HT-29 (cell line): ENCODE measurements at regions not wholly inside any gene's neighbourhood (a gene's known extent, or its start where the extent isn't known, plus 50 kb on each side); places are given as distances from the start of the nearest gene placed in this dataset.

ENCODE experiments used
- DNase-seq: peaks from one replicate; pipeline ENCODE4 v3.0.0-alpha.2; 2015; ENCODE audit warnings: low spot score

DNA sequence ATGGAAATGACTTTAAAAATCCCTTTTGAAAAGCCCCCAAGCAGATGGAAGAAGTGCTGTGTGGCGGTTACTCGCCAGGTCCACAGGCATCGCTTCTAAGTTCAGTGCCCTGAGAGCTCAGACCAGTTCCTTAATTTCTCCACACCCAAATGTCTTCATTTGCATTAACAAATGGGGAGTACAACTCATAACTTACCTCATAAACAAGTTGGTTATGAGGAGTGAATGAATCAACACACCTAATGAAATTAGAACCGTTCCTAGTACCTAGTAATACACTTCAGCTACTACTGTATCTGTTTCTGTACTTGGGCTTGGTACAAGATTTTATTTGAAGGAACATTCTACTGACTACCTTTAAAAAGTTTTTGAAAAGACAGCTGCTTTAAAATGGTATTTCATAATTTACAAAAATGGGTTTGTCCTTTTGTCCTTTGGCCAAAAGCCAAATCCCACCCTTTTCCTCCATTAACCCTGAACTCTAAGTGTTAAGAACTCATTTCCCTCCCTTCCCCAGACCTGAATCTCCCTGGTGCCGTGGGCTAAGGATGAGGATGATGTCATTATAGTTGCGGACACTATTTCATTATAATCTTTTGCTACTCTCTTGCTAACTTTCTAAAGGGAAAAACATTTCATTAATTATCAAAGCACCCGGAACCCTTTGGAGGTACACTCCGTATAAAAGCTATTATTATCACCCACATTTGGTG lies 221.5 kb upstream of the CELF2 start:
- no peak for DNase-seq

DNA sequence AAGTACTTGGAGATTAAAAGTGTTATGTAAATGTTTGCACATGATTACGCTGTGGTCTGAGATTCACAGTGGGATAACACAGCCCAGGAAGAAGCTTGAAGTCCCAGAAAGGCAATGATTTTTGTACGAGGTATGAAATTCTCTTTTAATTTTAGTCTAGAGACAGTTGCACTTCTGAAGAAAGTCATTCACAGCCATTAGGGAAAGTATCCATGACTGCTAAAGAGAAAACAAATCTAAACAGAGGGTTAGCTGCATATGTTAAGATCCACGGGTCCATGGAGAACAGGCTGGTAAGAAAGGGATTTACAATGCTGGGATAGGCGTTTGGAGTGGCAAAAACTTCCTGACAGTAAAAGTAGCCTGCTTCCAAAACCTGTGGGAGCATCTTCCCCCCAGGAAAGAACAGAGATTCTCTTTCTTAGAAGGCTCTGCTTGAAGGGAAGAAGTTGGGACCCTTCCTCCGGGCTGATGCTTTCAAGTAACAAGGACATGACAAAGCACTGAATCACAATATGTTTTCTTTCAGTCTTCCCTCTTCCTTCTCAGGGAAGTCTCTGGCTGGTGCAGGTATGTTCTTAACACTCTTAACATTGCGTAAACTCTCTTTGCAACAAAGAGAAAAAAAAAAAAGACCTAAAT lies 220.8 kb upstream of the CELF2 start:
- no peak for DNase-seq

DNA sequence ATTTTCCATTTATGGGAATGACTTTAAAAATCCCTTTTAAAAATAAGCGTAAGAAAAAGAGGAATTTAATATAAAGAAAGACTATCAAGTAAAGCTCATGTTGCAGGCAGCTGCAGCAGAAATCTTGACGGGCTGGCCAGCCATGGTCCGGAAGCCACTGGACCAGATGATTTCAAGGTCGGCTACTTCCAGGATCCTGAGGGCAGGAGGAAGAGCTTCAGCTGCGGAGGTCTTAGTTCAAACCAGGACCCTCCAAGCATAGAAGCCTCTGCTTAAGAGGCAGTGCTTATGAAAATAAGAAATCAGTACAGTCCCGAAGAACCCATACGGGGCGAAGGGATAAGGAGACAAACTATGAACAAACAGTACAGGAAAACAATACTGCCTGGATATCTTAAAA lies 220.2 kb upstream of the CELF2 start:
- no peak for DNase-seq

DNA sequence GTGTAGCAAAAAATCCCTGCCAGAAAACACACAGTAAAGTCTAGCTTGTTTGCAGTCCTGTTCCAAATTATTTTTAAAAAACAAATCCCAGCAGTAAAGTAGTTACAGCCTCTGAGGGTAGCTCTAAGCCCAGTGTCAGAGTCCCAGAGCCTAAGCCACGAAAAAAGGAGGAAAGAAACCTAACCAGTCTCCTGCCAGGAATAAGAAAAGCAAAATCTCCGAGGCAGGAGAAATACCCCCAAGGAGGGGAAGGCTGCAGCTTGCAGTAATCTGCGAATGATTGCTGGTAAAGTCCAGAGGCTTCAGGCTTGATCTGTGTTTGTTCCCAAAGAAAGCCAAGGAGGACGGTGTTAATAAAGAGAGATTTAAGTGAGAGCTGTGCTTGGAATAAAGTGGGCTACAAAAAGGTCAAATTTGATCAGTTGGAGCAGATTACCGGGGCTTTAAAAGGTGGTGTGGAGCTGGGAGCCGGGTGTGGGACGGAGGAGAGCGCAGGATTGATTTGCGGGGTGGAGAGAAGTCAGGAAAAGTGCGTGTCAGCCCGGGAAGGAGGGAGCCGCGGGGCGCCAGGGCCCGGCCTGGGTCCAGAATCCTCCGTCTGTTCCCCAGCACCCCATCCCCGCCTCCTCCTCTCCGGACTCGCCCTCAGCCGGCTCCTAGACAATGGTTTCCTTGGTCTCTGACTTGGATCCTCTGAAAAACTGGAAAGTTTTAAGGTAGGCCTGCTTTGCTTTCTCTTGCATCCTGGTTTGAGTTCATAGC lies 219.4 kb upstream of the CELF2 start:
- no peak for DNase-seq

DNA sequence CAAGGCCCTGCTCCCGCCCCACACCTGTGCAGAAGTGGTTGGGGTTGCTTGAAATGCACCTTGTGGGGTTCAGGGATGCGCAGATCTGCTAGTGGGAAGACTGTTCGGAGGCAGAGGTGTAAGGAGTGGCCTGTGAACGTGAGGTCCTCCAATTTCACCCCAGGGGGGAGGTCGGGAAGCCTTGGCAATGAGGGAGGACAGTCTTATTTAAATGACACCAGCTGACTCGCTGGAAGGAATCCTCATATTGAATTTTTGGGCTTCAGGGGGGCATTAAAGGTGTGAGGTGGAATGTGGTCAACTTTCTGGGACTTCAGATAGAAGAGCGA lies 218.8 kb upstream of the CELF2 start:
- no peak for DNase-seq

- no peak for DNase-seq
Measured at GRCh38 chr10:10800961-10801360, 216.7 kb upstream of the CELF2 start.

DNA sequence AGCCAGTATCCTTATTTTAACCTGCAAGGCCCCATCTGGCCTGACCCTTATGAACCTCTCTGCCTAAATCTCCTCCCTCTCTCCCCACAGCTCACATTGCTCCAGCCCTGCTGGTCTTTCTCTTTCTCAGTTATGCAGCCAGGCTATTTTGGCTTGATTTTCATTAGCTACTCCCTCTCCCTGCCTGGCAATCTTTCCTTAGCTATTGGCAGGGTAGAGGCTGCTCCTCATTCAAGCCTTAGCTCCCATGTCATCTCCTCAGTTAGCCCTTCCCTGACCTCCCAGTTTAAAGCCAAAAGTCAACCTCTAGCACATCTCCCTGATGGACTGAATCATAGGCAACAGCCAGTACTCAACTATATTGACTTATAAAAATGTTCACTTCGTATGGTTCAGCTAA lies 214.4 kb upstream of the CELF2 start:
- DNase-seq = no peak

- DNase-seq = no peak
Measured at GRCh38 chr10:10804061-10804460, 213.6 kb upstream of the CELF2 start.

- no peak for DNase-seq
Measured at GRCh38 chr10:10804998-10805740, 212.5 kb upstream of the CELF2 start.

- DNase-seq = no peak
Measured at GRCh38 chr10:10807106-10807505, 210.6 kb upstream of the CELF2 start.

- DNase-seq = no peak
Measured at GRCh38 chr10:10811562-10811961, 206.1 kb upstream of the CELF2 start.

GRCh38 chr10:10813656-10814055 lies 204.0 kb upstream of the CELF2 start:
- DNase-seq = no peak

DNA sequence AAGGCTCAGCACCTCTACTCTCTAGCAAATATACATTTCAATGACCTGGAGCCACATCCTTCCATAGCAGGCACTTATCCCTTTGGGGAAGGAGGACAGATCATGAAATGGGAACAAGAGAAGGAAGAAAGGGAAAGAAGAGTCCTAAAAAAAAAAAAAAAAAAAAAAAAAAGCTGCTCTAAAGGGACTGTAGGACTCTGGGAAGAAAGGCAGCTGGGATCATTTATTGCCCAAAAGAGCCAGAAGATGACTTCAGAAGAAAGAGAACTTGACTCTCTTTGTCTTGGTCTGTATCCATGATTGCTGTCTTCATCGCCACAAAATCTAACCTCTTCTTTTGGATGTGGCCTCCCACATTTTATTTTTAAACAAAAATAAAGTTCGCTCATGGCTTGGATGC lies 203.6 kb upstream of the CELF2 start:
- no peak for DNase-seq

- DNase-seq = no peak
Measured at GRCh38 chr10:10816447-10816846, 201.2 kb upstream of the CELF2 start.

GRCh38 chr10:10817609-10818008 lies 200.1 kb upstream of the CELF2 start:
- no peak for DNase-seq

GRCh38 chr10:10818082-10818481 lies 199.6 kb upstream of the CELF2 start:
- DNase-seq = no peak

DNA sequence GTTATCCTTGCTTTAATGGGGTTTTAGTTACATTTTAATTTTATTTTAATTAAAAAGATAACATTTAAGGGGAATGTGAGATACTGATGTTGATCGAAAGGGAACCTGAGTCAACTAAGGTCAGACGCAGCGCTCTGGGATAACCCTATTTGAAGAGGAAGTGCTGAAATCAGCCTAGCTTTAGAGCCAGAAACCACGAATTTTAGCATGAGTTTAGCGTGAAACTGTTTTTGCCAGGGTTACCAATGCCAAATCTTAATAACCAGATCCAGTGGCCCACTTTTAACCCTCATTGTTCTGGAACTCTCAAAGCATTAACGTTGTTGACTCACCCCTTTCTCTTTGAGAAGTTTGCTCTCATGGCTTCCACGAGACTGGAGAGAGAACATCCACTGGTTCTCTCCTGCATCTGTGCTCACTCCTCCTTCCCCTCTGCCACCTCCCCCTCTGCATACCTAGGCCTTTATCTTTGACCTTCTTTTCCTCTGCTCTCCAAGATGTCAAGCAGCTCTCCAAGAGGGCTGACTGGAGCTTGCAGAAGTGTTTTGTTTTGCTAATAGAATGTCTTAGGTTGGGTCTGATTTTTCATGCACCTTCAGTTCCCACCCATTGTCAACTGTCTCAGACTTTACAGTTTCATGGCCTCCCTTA lies 198.3 kb upstream of the CELF2 start:
- no peak for DNase-seq

GRCh38 chr10:10821926-10822325 lies 195.7 kb upstream of the CELF2 start:
- DNase-seq = no peak

DNA sequence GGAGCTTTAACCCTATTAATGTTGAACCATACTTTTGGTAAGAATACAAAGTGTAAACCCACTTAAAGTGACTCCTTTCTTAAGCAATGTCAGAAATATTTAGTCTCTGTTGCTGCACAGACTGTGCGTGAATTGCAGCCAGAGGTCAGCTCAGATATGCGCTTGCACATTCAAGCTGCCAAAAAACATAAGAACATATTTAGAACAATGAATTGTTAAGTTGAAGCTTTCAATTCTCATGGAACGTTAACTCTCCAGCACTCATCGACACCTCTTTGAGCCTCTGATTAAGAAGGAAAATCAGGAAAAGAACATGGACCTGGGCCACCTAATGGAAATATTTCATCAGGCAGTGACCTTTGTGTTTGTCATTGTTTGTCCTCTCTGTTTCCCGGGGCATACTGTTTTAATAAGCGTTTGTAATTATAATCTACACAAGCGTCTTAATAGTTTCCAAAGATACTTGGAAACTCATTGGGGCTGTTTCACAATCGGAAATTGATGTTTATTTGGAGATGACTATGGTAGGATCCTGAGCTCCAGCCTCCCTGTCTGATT lies 193.0 kb upstream of the CELF2 start:
- DNase-seq = no peak

GRCh38 chr10:10826125-10826524 lies 191.5 kb upstream of the CELF2 start:
- DNase-seq = no peak

- DNase-seq = no peak
Measured at GRCh38 chr10:10828623-10829022, 189.0 kb upstream of the CELF2 start.
